ENCODE measurements at regions not wholly inside any gene's neighbourhood (a gene's known extent, or its start where the extent isn't known, plus 50 kb on each side); places are given as distances from the start of the nearest gene placed in this dataset.
"Not testable (repeated sequence)": the region's sequence is repeated elsewhere in the genome, so short reads cannot be mapped to it uniquely, and the experiment has no call there.

- Histone ChIP-seq H3K4me1 (replicated peaks) (no peaks in the 10 kb centered on the region), H3K27ac (no peak overlapping the region), H3K36me3 (no peaks in the 10 kb centered on the region), H3K27me3 (replicated peaks; ENCODE audit: insufficient read depth) (no peaks in the 10 kb centered on the region), H3K4me3 (no peak overlapping the region), H3K9me3 (no peaks in the 10 kb centered on the region)
- TF ChIP-seq CTCF (IDR thresholded peaks at IDR 0.05) (no peak), POLR2AphosphoS5 (IDR thresholded peaks at IDR 0.05) (no peak), POLR2A (IDR thresholded peaks at IDR 0.05) (no peak)
- intact Hi-C loops (cut with DNase I): no loop called here
- no peak for DNase-seq (ENCODE audit: low spot score)
Measured at GRCh38 chr6:140446241-140446640, 1071.8 kb upstream of the CITED2 start.

GRCh38 chr6:140445474-140446004 is 1071.1 kb upstream of the CITED2 start:
- Histone ChIP-seq H3K36me3 (no peaks in the 10 kb centered on the region), H3K27ac (no peak overlapping the region), H3K27me3 (replicated peaks; ENCODE audit: insufficient read depth) (no peaks in the 10 kb centered on the region), H3K4me3 (no peak overlapping the region), H3K9me3 (no peaks in the 10 kb centered on the region), H3K4me1 (replicated peaks) (no peaks in the 10 kb centered on the region)
- TF ChIP-seq CTCF (IDR thresholded peaks at IDR 0.05) (no peak), POLR2AphosphoS5 (IDR thresholded peaks at IDR 0.05) (no peak), POLR2A (IDR thresholded peaks at IDR 0.05) (no peak)
- no peak for DNase-seq (ENCODE audit: low spot score)
- 44% methylated on average over 3 of the region's 3 CpGs for WGBS
- intact Hi-C loops (cut with DNase I): no loop called here

- intact Hi-C loops (cut with DNase I): loop anchor here (5.0 kb wide), 1 partner anchor 1071 kb away; the partner anchor contains the start of gene CITED2
- not testable (repeated sequence) for H3K4me1 ChIP-seq (replicated peaks); H3K27me3 ChIP-seq (replicated peaks; ENCODE audit: insufficient read depth); H3K36me3 ChIP-seq; H3K4me3 ChIP-seq; H3K27ac ChIP-seq; DNase-seq (ENCODE audit: low spot score); H3K9me3 ChIP-seq
- WGBS: 92% methylated on average over 7 of the region's 7 CpGs
Measured at GRCh38 chr6:140443112-140443511, 1068.7 kb upstream of the CITED2 start.

- TF ChIP-seq POLR2A (IDR thresholded peaks at IDR 0.05): no peak
- peak in 3 of 4 experiments; percentile 40 to 54 (median 44) for TF ChIP-seq CTCF (IDR thresholded peaks at IDR 0.05)
- Histone ChIP-seq H3K9me3 (no peaks in the 10 kb centered on the region), H3K4me1 (replicated peaks) (no peaks in the 10 kb centered on the region), H3K4me3 (no peak overlapping the region), H3K27me3 (replicated peaks; ENCODE audit: insufficient read depth) (no peaks in the 10 kb centered on the region), H3K27ac (no peak overlapping the region), H3K36me3 (no peaks in the 10 kb centered on the region)
- intact Hi-C loops (cut with DNase I): loop anchor here (5.0 kb wide), 1 partner anchor 1069 kb away; the partner anchor contains the start of gene CITED2
- 87% methylated on average over 6 of the region's 6 CpGs for WGBS
- DNase-seq (ENCODE audit: low spot score): peak; percentile 32
Measured at GRCh38 chr6:140441256-140441655, 1066.8 kb upstream of the CITED2 start.

- Histone ChIP-seq H3K4me1 (replicated peaks) (no peaks in the 10 kb centered on the region), H3K36me3 (no peaks in the 10 kb centered on the region), H3K27ac (no peak overlapping the region), H3K4me3 (no peak overlapping the region), H3K9me3 (no peaks in the 10 kb centered on the region), H3K27me3 (replicated peaks; ENCODE audit: insufficient read depth) (no peaks in the 10 kb centered on the region)
- 56% methylated on average over 2 of the region's 2 CpGs for WGBS
- intact Hi-C loops (cut with DNase I): loop anchor here (5.0 kb wide), 1 partner anchor 1068 kb away; the partner anchor contains the start of gene CITED2
- TF ChIP-seq CTCF (IDR thresholded peaks at IDR 0.05) (no peak), POLR2AphosphoS5 (IDR thresholded peaks at IDR 0.05) (no peak)
- DNase-seq (ENCODE audit: low spot score): no peak
Measured at GRCh38 chr6:140440223-140440835, 1065.9 kb upstream of the CITED2 start.
